Naive thymus-derived CD4-positive, alpha-beta T cell (primary cell): ENCODE measurements at regions not wholly inside any gene's neighbourhood (a gene's known extent, or its start where the extent isn't known, plus 50 kb on each side); places are given as distances from the start of the nearest gene placed in this dataset.

ENCODE experiments used
- ATAC-seq: fragments of 150-1000 bp; cut with Tn5 transposase; 2 replicates; pipeline ENCODE4 v1.10.0; 2021; ENCODE audit warnings: mild to moderate bottlenecking, moderate library complexity
- CTCF ChIA-PET: fragments of 350-600 bp; sonication (Branson Sonifier 250); formaldehyde crosslinking; loops from one replicate; lab custom pipeline; 2021; ENCODE audit warnings: antibody characterized with exemption; lab: Charles Lee
- POLR2A ChIA-PET: fragments of 350-600 bp; sonication (Branson Sonifier 250); formaldehyde crosslinking; loops from one replicate; lab custom pipeline; 2021; ENCODE audit warnings: antibody characterized with exemption, inconsistent platforms; lab: Charles Lee
- DNase-seq, 9 donors: peaks; one replicate each; pipeline versions ENCODE4 v3.0.0 to v3.0.0-alpha.2; 2020 to 2022; ENCODE audit warnings: mixed read lengths in 1 of 9
- H3K27ac ChIP-seq: one replicate; pipeline ENCODE4 v1.7.0; 2013; ENCODE audit warnings: mild to moderate bottlenecking, low read depth, low read length, moderate library complexity
- H3K27me3 ChIP-seq, 2 donors: one replicate each; pipeline ENCODE4 v1.7.0; 2013; ENCODE audit warnings: low read length in 2 of 2, mild to moderate bottlenecking in 2 of 2, moderate library complexity in 2 of 2; ENCODE audit not compliant: control insufficient read depth in 2 of 2, insufficient read depth in 2 of 2
- H3K36me3 ChIP-seq, 3 experiments: 1 replicate in 2 of 3; 2 replicates in 1 of 3; pipeline ENCODE4 v1.7.0; 2013; ENCODE audit warnings: low read length in 3 of 3, mild to moderate bottlenecking in 3 of 3, moderate library complexity in 1 of 3; ENCODE audit not compliant: insufficient read depth in 3 of 3, control insufficient read depth in 2 of 3
- H3K4me1 ChIP-seq, 2 donors: one replicate each; pipeline ENCODE4 v1.7.0; 2013; ENCODE audit warnings: low read length in 2 of 2, mild to moderate bottlenecking in 2 of 2, moderate library complexity in 1 of 2; ENCODE audit not compliant: control insufficient read depth in 2 of 2, insufficient read depth in 2 of 2
- H3K4me3 ChIP-seq: 2 replicates; pipeline ENCODE4 v1.7.0; 2013; ENCODE audit warnings: mild to moderate bottlenecking, low read length
- H3K9me3 ChIP-seq, 3 experiments: 1 replicate in 2 of 3; 2 replicates in 1 of 3; pipeline ENCODE4 v1.7.0; 2013; ENCODE audit warnings: low read length in 3 of 3; ENCODE audit not compliant: control insufficient read depth in 2 of 3
- H3K27ac Mint-ChIP-seq, 9 donors: one replicate each; pipeline ENCODE4 v1.8.0; 2020 to 2022; ENCODE audit warnings: mixed read lengths in 9 of 9, mild to moderate bottlenecking in 8 of 9, moderate library complexity in 5 of 9, inconsistent platforms in 2 of 9
- H3K27me3 Mint-ChIP-seq, 5 donors: one replicate each; pipeline ENCODE4 v1.8.0; 2021 to 2022; ENCODE audit warnings: mixed read lengths in 5 of 5, mild to moderate bottlenecking in 1 of 5
- H3K36me3 Mint-ChIP-seq, 5 donors: one replicate each; pipeline ENCODE4 v1.8.0; 2020 to 2022; ENCODE audit warnings: mixed read lengths in 5 of 5, mild to moderate bottlenecking in 3 of 5, inconsistent platforms in 1 of 5
- H3K4me1 Mint-ChIP-seq, 7 donors: one replicate each; pipeline ENCODE4 v1.8.0; 2020 to 2022; ENCODE audit warnings: mixed read lengths in 7 of 7, mild to moderate bottlenecking in 3 of 7, inconsistent platforms in 1 of 7
- H3K4me3 Mint-ChIP-seq, 10 donors: one replicate each; pipeline ENCODE4 v1.8.0; 2020 to 2022; ENCODE audit warnings: mild to moderate bottlenecking in 10 of 10, mixed read lengths in 10 of 10, moderate library complexity in 6 of 10, inconsistent platforms in 2 of 10
- H3K9me3 Mint-ChIP-seq, 11 donors: one replicate each; pipeline ENCODE4 v1.8.0; 2020 to 2022; ENCODE audit warnings: mixed read lengths in 11 of 11, mild to moderate bottlenecking in 4 of 11, inconsistent platforms in 1 of 11, moderate library complexity in 1 of 11
- intact Hi-C, 2 donors: fragments of 100-400 bp; cut with micrococcal nuclease; formaldehyde crosslinking; loops; one replicate each; pipeline ENCODE4 v1.15.1; 2023

- ATAC-seq (no peak), DNase-seq (no peak)
- Histone ChIP-seq H3K27me3 (no peaks in the 10 kb centered on the region), H3K36me3 (no peaks in the 10 kb centered on the region), H3K4me3 (no peak overlapping the region), H3K27ac (no peak overlapping the region), H3K9me3 (no peaks in the 10 kb centered on the region), H3K4me1 (no peaks in the 10 kb centered on the region)
- Mint-ChIP-seq H3K4me3 (no peak overlapping the region), H3K36me3 (no peaks in the 10 kb centered on the region), H3K27me3 (peaks cover 0 to 6% (median 0%) of the 10 kb centered on the region in 5 donors), H3K27ac (no peak overlapping the region), H3K4me1 (no peaks in the 10 kb centered on the region), H3K9me3 (peaks cover 0 to 12% (median 0%) of the 10 kb centered on the region in 11 donors)
- intact Hi-C loops = no loop called here
- ChIA-PET POLR2A (no interaction called here), CTCF (no interaction called here)
Observed at GRCh38 chr1:219538886-219539285, 74.0 kb downstream of the ZC3H11B start.

- Mint-ChIP-seq H3K27ac (no peak overlapping the region), H3K36me3 (no peaks in the 10 kb centered on the region), H3K4me3 (no peak overlapping the region), H3K4me1 (no peaks in the 10 kb centered on the region), H3K27me3 (peaks cover 0 to 11% (median 4%) of the 10 kb centered on the region in 5 donors), H3K9me3 (peaks cover 0 to 17% (median 0%) of the 10 kb centered on the region in 11 donors)
- Histone ChIP-seq H3K9me3 (no peaks in the 10 kb centered on the region), H3K4me1 (no peaks in the 10 kb centered on the region), H3K27ac (no peak overlapping the region), H3K4me3 (no peak overlapping the region), H3K27me3 (no peaks in the 10 kb centered on the region), H3K36me3 (no peaks in the 10 kb centered on the region)
- ChIA-PET CTCF (no interaction called here), POLR2A (no interaction called here)
- DNase-seq (no peak), ATAC-seq (no peak)
- intact Hi-C loops = no loop called here
Observed at GRCh38 chr1:219537223-219537631, 75.7 kb downstream of the ZC3H11B start.

GRCh38 chr1:219536038-219536437 lies 76.9 kb downstream of the ZC3H11B start:
- Mint-ChIP-seq H3K4me1 (no peaks in the 10 kb centered on the region), H3K9me3 (peaks cover 0 to 17% (median 0%) of the 10 kb centered on the region in 11 donors), H3K27me3 (peaks cover 0 to 18% (median 5%) of the 10 kb centered on the region in 5 donors), H3K27ac (no peak overlapping the region), H3K4me3 (no peak overlapping the region), H3K36me3 (no peaks in the 10 kb centered on the region)
- no peaks in the 10 kb centered on the region for H3K27me3 ChIP-seq
- intact Hi-C loops = no loop called here
- no peak for DNase-seq
- CTCF ChIA-PET = no interaction called here
- H3K9me3 ChIP-seq = no peaks in the 10 kb centered on the region
- no peak overlapping the region for H3K27ac ChIP-seq
- no peak for ATAC-seq
- POLR2A ChIA-PET = no interaction called here
- no peaks in the 10 kb centered on the region for H3K36me3 ChIP-seq
- H3K4me1 ChIP-seq = no peaks in the 10 kb centered on the region
- no peak overlapping the region for H3K4me3 ChIP-seq

GRCh38 chr1:219534991-219535390 lies 77.9 kb downstream of the ZC3H11B start:
- Mint-ChIP-seq H3K27ac (no peak overlapping the region), H3K4me3 (no peak overlapping the region), H3K9me3 (peaks cover 0 to 11% (median 0%) of the 10 kb centered on the region in 11 donors), H3K4me1 (no peaks in the 10 kb centered on the region), H3K36me3 (no peaks in the 10 kb centered on the region), H3K27me3 (peaks cover 0 to 14% (median 7%) of the 10 kb centered on the region in 5 donors)
- H3K27ac ChIP-seq = no peak overlapping the region
- CTCF ChIA-PET = no interaction called here
- H3K4me3 ChIP-seq = no peak overlapping the region
- no peaks in the 10 kb centered on the region for H3K9me3 ChIP-seq
- no peak for ATAC-seq
- intact Hi-C loops = no loop called here
- DNase-seq = no peak
- no peaks in the 10 kb centered on the region for H3K27me3 ChIP-seq
- POLR2A ChIA-PET = no interaction called here
- no peaks in the 10 kb centered on the region for H3K36me3 ChIP-seq
- no peaks in the 10 kb centered on the region for H3K4me1 ChIP-seq

- CTCF ChIA-PET = no interaction called here
- H3K4me1 ChIP-seq = no peaks in the 10 kb centered on the region
- H3K4me3 ChIP-seq = no peak overlapping the region
- no peaks in the 10 kb centered on the region for H3K27me3 ChIP-seq
- H3K9me3 ChIP-seq = no peaks in the 10 kb centered on the region
- H3K4me3 Mint-ChIP-seq = no peak overlapping the region
- POLR2A ChIA-PET = no interaction called here
- H3K27ac Mint-ChIP-seq = no peak overlapping the region
- no peak for DNase-seq
- ATAC-seq = no peak
- H3K27ac ChIP-seq = no peak overlapping the region
- H3K4me1 Mint-ChIP-seq = no peaks in the 10 kb centered on the region
- H3K36me3 Mint-ChIP-seq = no peaks in the 10 kb centered on the region
- H3K27me3 Mint-ChIP-seq = peaks cover 0 to 18% (median 7%) of the 10 kb centered on the region in 5 donors
- no peaks in the 10 kb centered on the region for H3K36me3 ChIP-seq
- intact Hi-C loops = no loop called here
- H3K9me3 Mint-ChIP-seq = peaks cover 0 to 11% (median 0%) of the 10 kb centered on the region in 11 donors
Observed at GRCh38 chr1:219533280-219533679, 79.6 kb downstream of the ZC3H11B start.

GRCh38 chr1:219529116-219529515 lies 83.8 kb downstream of the ZC3H11B start:
- POLR2A ChIA-PET = no interaction called here
- H3K36me3 ChIP-seq = no peaks in the 10 kb centered on the region
- H3K27me3 Mint-ChIP-seq = peaks cover 0 to 19% (median 7%) of the 10 kb centered on the region in 5 donors
- H3K9me3 ChIP-seq = no peaks in the 10 kb centered on the region
- H3K36me3 Mint-ChIP-seq = no peaks in the 10 kb centered on the region
- no peaks in the 10 kb centered on the region for H3K4me1 Mint-ChIP-seq
- DNase-seq = no peak
- H3K4me3 ChIP-seq = no peak overlapping the region
- no peak overlapping the region for H3K27ac Mint-ChIP-seq
- intact Hi-C loops = no loop called here
- H3K27ac ChIP-seq = no peak overlapping the region
- H3K4me1 ChIP-seq = no peaks in the 10 kb centered on the region
- no peaks in the 10 kb centered on the region for H3K27me3 ChIP-seq
- CTCF ChIA-PET = no interaction called here
- no peak for ATAC-seq
- H3K4me3 Mint-ChIP-seq = no peak overlapping the region
- H3K9me3 Mint-ChIP-seq = peaks cover 0 to 11% (median 1%) of the 10 kb centered on the region in 11 donors

GRCh38 chr1:219528633-219529032 lies 84.3 kb downstream of the ZC3H11B start:
- ATAC-seq (no peak), DNase-seq (no peak)
- Histone ChIP-seq H3K27me3 (no peaks in the 10 kb centered on the region), H3K9me3 (no peaks in the 10 kb centered on the region), H3K36me3 (no peaks in the 10 kb centered on the region), H3K4me3 (no peak overlapping the region), H3K4me1 (no peaks in the 10 kb centered on the region), H3K27ac (no peak overlapping the region)
- Mint-ChIP-seq H3K27me3 (peaks cover 0 to 19% (median 7%) of the 10 kb centered on the region in 5 donors), H3K36me3 (no peaks in the 10 kb centered on the region), H3K9me3 (peaks cover 0 to 11% (median 1%) of the 10 kb centered on the region in 11 donors), H3K4me3 (no peak overlapping the region), H3K4me1 (no peaks in the 10 kb centered on the region), H3K27ac (no peak overlapping the region)
- intact Hi-C loops = no loop called here
- ChIA-PET CTCF (no interaction called here), POLR2A (no interaction called here)
